Fibroblast of mammary gland (primary cell): ENCODE measurements at regions not wholly inside any gene's neighbourhood (a gene's known extent, or its start where the extent isn't known, plus 50 kb on each side); places are given as distances from the start of the nearest gene placed in this dataset.

Experiments
- DNase-seq: peaks from one replicate; pipeline ENCODE4 v3.0.0-alpha.2; 2010; ENCODE audit warnings: low read depth
- H3K4me3 ChIP-seq: 2 replicates; pipeline ENCODE4 v1.5.1; 2011; ENCODE audit warnings: low read depth, mild to moderate bottlenecking, low read length, moderate library complexity; ENCODE audit not compliant: control insufficient read depth
- TF ChIP-seq, protein P1 (sequence below): conservative IDR thresholded peaks from 2 replicates; pipeline ENCODE4 v1.5.1; 2011; ENCODE audit warnings: low read depth, low read length, inconsistent platforms; ENCODE audit not compliant: control insufficient read depth, insufficient read depth

DNA sequence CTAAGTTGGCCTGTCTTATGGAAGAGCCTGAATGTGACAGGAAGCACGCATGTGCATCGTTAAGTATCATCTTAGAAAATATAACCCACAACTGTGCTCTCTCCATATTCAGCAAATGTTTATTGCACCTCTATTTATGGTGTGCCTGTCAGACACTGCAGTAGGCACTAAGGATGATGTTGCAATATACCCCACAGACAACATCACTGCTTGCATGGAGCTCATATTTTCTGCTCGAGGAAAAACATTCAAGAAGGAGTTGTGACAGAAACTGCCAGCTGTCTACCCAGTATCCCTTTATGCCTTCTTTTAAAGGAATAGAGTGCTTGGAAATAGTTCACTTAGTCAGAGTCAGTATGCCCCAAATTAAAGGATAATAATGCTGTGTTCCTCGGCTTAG lies 132.3 kb upstream of the RBFOX1 start:
- DNase-seq: no peak
- no peak overlapping the region for H3K4me3 ChIP-seq
- TF ChIP-seq, protein P1, sequence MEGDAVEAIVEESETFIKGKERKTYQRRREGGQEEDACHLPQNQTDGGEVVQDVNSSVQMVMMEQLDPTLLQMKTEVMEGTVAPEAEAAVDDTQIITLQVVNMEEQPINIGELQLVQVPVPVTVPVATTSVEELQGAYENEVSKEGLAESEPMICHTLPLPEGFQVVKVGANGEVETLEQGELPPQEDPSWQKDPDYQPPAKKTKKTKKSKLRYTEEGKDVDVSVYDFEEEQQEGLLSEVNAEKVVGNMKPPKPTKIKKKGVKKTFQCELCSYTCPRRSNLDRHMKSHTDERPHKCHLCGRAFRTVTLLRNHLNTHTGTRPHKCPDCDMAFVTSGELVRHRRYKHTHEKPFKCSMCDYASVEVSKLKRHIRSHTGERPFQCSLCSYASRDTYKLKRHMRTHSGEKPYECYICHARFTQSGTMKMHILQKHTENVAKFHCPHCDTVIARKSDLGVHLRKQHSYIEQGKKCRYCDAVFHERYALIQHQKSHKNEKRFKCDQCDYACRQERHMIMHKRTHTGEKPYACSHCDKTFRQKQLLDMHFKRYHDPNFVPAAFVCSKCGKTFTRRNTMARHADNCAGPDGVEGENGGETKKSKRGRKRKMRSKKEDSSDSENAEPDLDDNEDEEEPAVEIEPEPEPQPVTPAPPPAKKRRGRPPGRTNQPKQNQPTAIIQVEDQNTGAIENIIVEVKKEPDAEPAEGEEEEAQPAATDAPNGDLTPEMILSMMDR: no peak

DNA sequence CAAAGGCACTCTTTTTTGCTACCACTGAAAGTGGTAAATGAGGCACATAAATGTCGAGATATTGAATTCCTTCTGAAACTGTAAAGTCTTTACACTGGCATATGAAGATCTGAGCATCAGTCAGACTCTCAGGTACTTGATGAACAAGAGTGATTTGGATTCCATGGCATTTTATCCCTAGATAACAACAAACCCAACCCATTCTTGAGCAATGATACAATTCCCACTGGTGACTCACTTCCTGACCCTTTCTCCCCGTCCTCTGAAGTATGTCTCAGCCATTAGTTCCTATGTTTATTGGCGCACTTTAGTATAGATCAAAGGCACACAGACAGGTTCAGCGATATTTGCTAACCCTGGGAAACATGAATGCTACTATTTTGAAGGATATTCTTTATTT lies 147.0 kb upstream of the RBFOX1 start:
- no peak for DNase-seq
- TF ChIP-seq, protein P1: no peak

DNA sequence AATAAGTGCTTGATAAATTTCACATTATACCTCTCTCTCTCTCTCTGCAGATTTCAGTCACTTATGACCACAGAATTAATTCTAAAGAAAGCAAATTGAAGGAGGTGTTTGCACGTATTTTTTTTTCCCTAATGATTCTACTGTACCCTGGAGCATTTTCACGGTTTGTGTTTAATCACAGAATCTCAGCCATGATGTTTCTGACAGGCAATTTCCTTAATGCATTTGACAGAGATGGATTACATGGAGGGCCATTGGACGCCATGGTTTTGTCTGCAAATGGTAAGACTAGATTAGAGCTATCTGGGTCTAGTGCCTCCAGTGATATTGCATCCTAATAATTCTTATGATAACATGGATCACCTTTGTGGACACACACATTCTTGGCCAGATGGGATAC lies 147.5 kb upstream of the RBFOX1 start:
- DNase-seq: no peak
- TF ChIP-seq, protein P1: no peak
- no peak overlapping the region for H3K4me3 ChIP-seq

More for the DNA sequence above, 147.0 kb upstream of the RBFOX1 start:
- no peak overlapping the region for H3K4me3 ChIP-seq

DNA sequence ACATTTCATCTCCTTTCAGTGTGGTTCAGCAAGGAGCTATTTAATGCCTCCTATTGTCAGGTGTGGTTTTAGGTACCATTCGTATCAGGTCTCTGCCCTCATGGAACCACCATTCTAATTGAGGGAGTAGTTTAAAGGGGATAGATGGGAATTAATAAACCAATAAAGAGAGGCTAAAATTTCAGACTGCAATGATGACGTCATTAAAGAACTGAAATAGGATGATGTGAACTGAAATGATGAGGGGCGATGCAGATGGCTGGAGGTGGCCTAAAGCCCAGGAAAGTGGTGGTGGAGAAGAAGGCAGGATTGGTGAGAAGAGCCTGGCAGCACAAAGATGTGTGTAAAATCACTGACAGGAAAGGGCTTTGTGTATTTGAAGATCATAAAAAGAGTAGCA lies 148.9 kb upstream of the RBFOX1 start:
- no peak for DNase-seq
- H3K4me3 ChIP-seq: no peak overlapping the region
- TF ChIP-seq, protein P1: no peak

DNA sequence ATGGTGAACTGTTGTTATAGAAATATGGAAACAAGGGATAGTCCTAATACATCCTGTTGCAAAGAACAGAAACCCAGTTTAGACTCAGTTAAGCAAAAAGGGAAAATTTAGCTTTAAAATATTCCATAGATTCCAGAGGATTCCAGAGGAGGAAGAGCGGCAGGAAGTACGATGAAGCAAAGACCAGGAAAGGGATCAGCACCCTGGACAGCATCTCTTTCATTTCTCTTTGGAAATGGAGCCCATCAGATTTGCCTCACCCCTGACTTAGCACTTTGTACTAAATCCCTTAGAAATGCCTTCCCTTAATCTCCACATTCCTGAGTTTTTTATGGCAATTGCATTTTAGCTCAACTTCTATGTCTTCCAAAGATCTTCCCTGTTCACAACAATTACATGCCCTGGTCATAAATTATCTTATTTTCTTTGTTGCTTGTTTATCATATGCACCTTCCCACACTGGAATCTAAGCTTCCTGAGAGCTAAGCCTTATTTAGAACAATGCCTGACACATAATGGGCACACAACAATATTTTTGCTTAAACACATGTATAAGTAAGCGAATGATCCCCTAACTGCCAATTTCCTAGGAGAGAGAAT lies 150.0 kb upstream of the RBFOX1 start:
- H3K4me3 ChIP-seq: no peak overlapping the region
- TF ChIP-seq, protein P1: no peak
- DNase-seq: no peak

DNA sequence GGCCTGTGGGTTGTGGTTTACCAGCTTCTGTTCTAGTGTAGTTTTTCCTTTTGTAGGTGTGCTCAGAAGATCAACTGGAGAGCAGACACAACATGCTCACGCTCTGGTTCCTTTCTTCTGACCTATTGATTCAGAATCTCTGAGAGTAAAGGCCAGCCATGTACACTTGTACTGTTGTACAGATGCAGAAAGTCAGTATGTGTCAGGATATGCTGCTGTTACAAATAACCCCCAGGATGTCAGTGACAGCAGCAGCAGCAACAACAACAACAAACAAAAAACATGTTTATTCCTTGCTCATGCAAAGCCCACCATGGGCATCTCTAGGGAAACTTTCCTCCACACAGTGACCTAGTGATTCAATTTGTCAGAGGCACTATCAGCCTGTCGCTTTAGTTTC lies 154.8 kb upstream of the RBFOX1 start:
- H3K4me3 ChIP-seq: no peak overlapping the region
- no peak for DNase-seq
- TF ChIP-seq, protein P1: no peak

DNA sequence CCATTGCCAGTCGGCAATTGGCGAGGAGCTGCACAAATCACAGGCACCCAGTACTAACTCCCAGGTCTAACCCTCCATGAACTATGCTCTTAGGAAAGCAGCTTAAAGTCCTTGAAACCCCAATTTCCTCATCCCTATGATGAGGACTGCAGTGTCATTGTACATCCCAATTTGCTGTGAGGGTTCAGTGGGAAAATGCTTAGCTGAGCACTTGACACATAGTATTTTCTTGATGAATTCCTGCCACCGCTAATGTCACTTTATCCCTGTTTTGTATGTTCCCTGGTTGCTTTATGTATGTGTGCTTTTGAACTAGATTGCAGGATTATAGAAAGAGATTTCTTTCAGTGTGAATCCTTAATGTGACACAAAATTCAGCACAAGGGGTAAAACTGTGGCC lies 161.5 kb upstream of the RBFOX1 start:
- TF ChIP-seq, protein P1: no peak
- no peak for DNase-seq

More for the DNA sequence above, 161.5 kb upstream of the RBFOX1 start:
- no peak overlapping the region for H3K4me3 ChIP-seq
